AG09309 (cell line): ENCODE measurements at regions not wholly inside any gene's neighbourhood (a gene's known extent, or its start where the extent isn't known, plus 50 kb on each side); places are given as distances from the start of the nearest gene placed in this dataset.

Experiments
- DNase-seq: peaks from one replicate; pipeline ENCODE4 v3.0.0-alpha.2; 2010; ENCODE audit warnings: low read depth
- H3K4me3 ChIP-seq: 2 replicates; pipeline ENCODE4 v1.5.1; 2011; ENCODE audit warnings: mild to moderate bottlenecking, low read depth, low read length, moderate library complexity; ENCODE audit not compliant: control insufficient read depth
- CTCF ChIP-seq: IDR thresholded peaks from 2 replicates; pipeline ENCODE4 v1.5.1; 2011; ENCODE audit warnings: mild to moderate bottlenecking, low read depth, low read length, inconsistent platforms; ENCODE audit not compliant: insufficient read depth, control insufficient read depth; ENCODE audit errors: missing control alignments

- no peak overlapping the region for H3K4me3 ChIP-seq
- DNase-seq: no peak
- no peak for TF ChIP-seq CTCF
These were observed 164.5 kb downstream of the RBM43 start for GRCh38 chr2:151097128-151097527.

GRCh38 chr2:151096235-151096634 lies 165.4 kb downstream of the RBM43 start:
- DNase-seq: no peak
- no peak overlapping the region for H3K4me3 ChIP-seq
- no peak for TF ChIP-seq CTCF

GRCh38 chr2:151095463-151095862 lies 166.2 kb downstream of the RBM43 start:
- no peak for TF ChIP-seq CTCF
- H3K4me3 ChIP-seq: no peak overlapping the region
- DNase-seq: no peak

GRCh38 chr2:151091583-151091982 lies 170.1 kb downstream of the RBM43 start:
- no peak for DNase-seq
- TF ChIP-seq CTCF: no peak
- H3K4me3 ChIP-seq: no peak overlapping the region

- no peak for TF ChIP-seq CTCF
- no peak for DNase-seq
- H3K4me3 ChIP-seq: no peak overlapping the region
These were observed 174.3 kb downstream of the RBM43 start for GRCh38 chr2:151087377-151087776.

- no peak for DNase-seq
- TF ChIP-seq CTCF: no peak
- no peak overlapping the region for H3K4me3 ChIP-seq
These were observed 176.5 kb downstream of the RBM43 start for GRCh38 chr2:151085181-151085611.
